SK-N-SH (cell line): ENCODE measurements at regions not wholly inside any gene's neighbourhood (a gene's known extent, or its start where the extent isn't known, plus 50 kb on each side); places are given as distances from the start of the nearest gene placed in this dataset.

ENCODE experiments used
- CTCF ChIA-PET: fragments of 300-600, 350-600 bp; formaldehyde crosslinking; extraction: SDS; loops from one replicate; lab custom pipeline; 2021; lab: Yijun Ruan, JAX
- POLR2A ChIA-PET: fragments of 350-600 bp; sonication (Branson Sonifier 250); formaldehyde crosslinking; extraction: SDS; loops from one replicate; lab custom pipeline; 2020; ENCODE audit warnings: antibody characterized with exemption, inconsistent platforms; lab: Yijun Ruan, JAX
- DNase-seq: peaks from one replicate; pipeline ENCODE4 v3.0.0; 2012
- H2AFZ ChIP-seq: fragments of 200-600 bp; sonication (generic); 2 replicates; pipeline ENCODE4 v1.8.1; 2016; ENCODE audit warnings: antibody characterized with exemption, mild to moderate bottlenecking, low read depth
- H3F3A ChIP-seq: fragments of 200-600 bp; sonication (generic); replicated peaks from 2 replicates; pipeline ENCODE3; 2016; ENCODE audit warnings: antibody characterized with exemption, mild to moderate bottlenecking; ENCODE audit not compliant: insufficient read depth
- H3K27ac ChIP-seq, 2 experiments: fragments of 200-500 bp in 1 of 2; fragments of 200-600 bp in 1 of 2; sonication (Bioruptor generic) in 1 of 2; sonication (generic), shearing (Covaris generic) in 1 of 2; 2 replicates each; pipeline versions ENCODE4 v1.5.1 to v1.6.1; 2014 to 2016; ENCODE audit warnings: low read depth in 2 of 2, inconsistent platforms in 1 of 2, low read length in 1 of 2, mild to moderate bottlenecking in 1 of 2, mixed read lengths in 1 of 2
- H3K27me3 ChIP-seq: fragments of 200-600 bp; sonication (generic), shearing (Covaris generic); 2 replicates; pipeline ENCODE4 v1.6.1; 2016; ENCODE audit warnings: mixed run types; ENCODE audit not compliant: insufficient read depth
- H3K36me3 ChIP-seq, 2 experiments: fragments of 200-500 bp in 1 of 2; fragments of 200-600 bp in 1 of 2; sonication (Bioruptor generic) in 1 of 2; sonication (generic) in 1 of 2; replicated peaks in 1 of 2; 2 replicates each; pipeline versions ENCODE3 to v1.5.1; 2014 to 2016; ENCODE audit warnings: low read length in 1 of 2, mild to moderate bottlenecking in 1 of 2; ENCODE audit not compliant: insufficient read depth in 2 of 2, control insufficient read depth in 1 of 2
- H3K4me1 ChIP-seq, 2 experiments: fragments of 200-500 bp in 1 of 2; fragments of 200-600 bp in 1 of 2; sonication (Bioruptor generic) in 1 of 2; sonication (generic), shearing (Covaris generic) in 1 of 2; 2 replicates each; pipeline versions ENCODE4 v1.5.1 to v1.6.1; 2014 to 2016; ENCODE audit warnings: low read depth in 1 of 2, low read length in 1 of 2, mixed run types in 1 of 2; ENCODE audit not compliant: insufficient read depth in 2 of 2, control insufficient read depth in 1 of 2
- H3K4me2 ChIP-seq: fragments of 200-600 bp; sonication (generic), shearing (Covaris generic); 2 replicates; pipeline ENCODE4 v1.6.1; 2017; ENCODE audit warnings: mixed run types
- H3K4me3 ChIP-seq, 2 experiments: fragments of 200-500 bp in 1 of 2; fragments of 200-600 bp in 1 of 2; sonication (Bioruptor generic) in 1 of 2; sonication (generic), shearing (Covaris generic) in 1 of 2; 2 replicates each; pipeline versions ENCODE4 v1.5.1 to v1.8.1; 2014 to 2016; ENCODE audit warnings: low read depth in 2 of 2, inconsistent platforms in 1 of 2, low read length in 1 of 2, mild to moderate bottlenecking in 1 of 2, mixed read lengths in 1 of 2, moderate library complexity in 1 of 2
- H3K79me2 ChIP-seq: fragments of 200-600 bp; sonication (generic); 2 replicates; pipeline ENCODE4 v1.8.1; 2017; ENCODE audit warnings: mild to moderate bottlenecking; ENCODE audit not compliant: insufficient read depth
- H3K9ac ChIP-seq: fragments of 200-600 bp; sonication (generic); 2 replicates; pipeline ENCODE4 v1.6.1; 2017; ENCODE audit warnings: mixed run types
- H3K9me2 ChIP-seq: fragments of 200-600 bp; sonication (generic); 2 replicates; pipeline ENCODE4 v1.6.1; 2017; ENCODE audit warnings: mixed run types
- H3K9me3 ChIP-seq: fragments of 200-600 bp; sonication (generic); 2 replicates; pipeline ENCODE4 v1.6.1; 2017; ENCODE audit warnings: mixed run types, mild to moderate bottlenecking, moderate library complexity
- H4K20me1 ChIP-seq: fragments of 200-600 bp; sonication (generic); 2 replicates; pipeline ENCODE4 v1.6.1; 2017; ENCODE audit warnings: mild to moderate bottlenecking, mixed run types; ENCODE audit not compliant: insufficient read depth
- FOSL2 ChIP-seq: IDR thresholded peaks from 2 replicates; pipeline ENCODE4 v1.4.0; 2012; ENCODE audit warnings: low read depth, mild to moderate bottlenecking, moderate library complexity, borderline replicate concordance
- GABPA ChIP-seq: IDR thresholded peaks from 2 replicates; pipeline ENCODE4 v1.4.0; 2012; ENCODE audit warnings: low read depth, mild to moderate bottlenecking
- POLR2AphosphoS5 ChIP-seq: IDR thresholded peaks from 2 replicates; pipeline ENCODE4 v1.6.1; 2012; ENCODE audit warnings: low read depth, low read length
- RFX5 ChIP-seq: IDR thresholded peaks from 2 replicates; pipeline ENCODE4 v1.6.1; 2012; ENCODE audit warnings: mild to moderate bottlenecking, improper control_type of control experiment, low read length
- SIN3A ChIP-seq: IDR thresholded peaks from 2 replicates; pipeline ENCODE4 v1.6.1; 2012; ENCODE audit warnings: low read depth, mild to moderate bottlenecking, low read length, moderate library complexity, borderline replicate concordance
- SMC3 ChIP-seq: IDR thresholded peaks from 2 replicates; pipeline ENCODE4 v1.6.1; 2012; ENCODE audit warnings: low read depth, low read length, improper control_type of control experiment
- TCF12 ChIP-seq: IDR thresholded peaks from 2 replicates; pipeline ENCODE4 v1.4.0; 2012
- TEAD4 ChIP-seq: IDR thresholded peaks from 2 replicates; pipeline ENCODE4 v1.4.0; 2012; ENCODE audit warnings: mild to moderate bottlenecking, borderline replicate concordance; ENCODE audit not compliant: insufficient read depth
- WGBS: methylation state at CpG from one replicate; pipeline ENCODE4 v1.1.6; 2017; ENCODE audit warnings: low lambda C conversion rate; 5-methylcytosine and 5-hydroxymethylcytosine counted together
- TF ChIP-seq, protein P1 (sequence below): IDR thresholded peaks from 2 replicates; pipeline ENCODE4; 2012
- TF ChIP-seq, protein P2 (sequence below): IDR thresholded peaks from 2 replicates; pipeline ENCODE4 v1.6.1; 2012; ENCODE audit warnings: mild to moderate bottlenecking, low read depth, low read length, moderate library complexity

DNA sequence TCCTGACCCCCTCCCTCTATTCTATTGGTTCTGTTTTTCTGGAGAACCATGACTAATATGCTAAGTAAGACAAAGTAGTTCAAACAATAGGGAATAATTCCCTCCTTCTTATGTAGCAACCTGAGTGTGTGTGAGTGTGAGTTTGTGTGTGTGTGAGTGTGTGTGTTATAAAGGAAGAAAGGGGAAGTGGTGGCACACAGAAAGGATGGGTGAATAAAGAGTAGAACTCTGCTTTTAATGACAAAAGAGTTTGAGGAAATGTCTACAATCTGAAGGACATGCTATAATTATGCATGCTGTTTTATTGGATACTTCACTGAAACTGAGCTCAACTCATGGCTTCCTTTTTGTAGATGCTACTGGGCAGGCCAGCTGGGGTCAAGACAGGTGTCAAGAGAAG, 489.5 kb downstream of the REEP3 start:
- Histone ChIP-seq H2AFZ (no peak overlapping the region), H3F3A (no peaks in the 10 kb centered on the region), H4K20me1 (no peaks in the 10 kb centered on the region), H3K79me2 (no peaks in the 10 kb centered on the region), H3K36me3 (no peaks in the 10 kb centered on the region), H3K9me2 (no peaks in the 10 kb centered on the region), H3K9me3 (no peaks in the 10 kb centered on the region), H3K4me2 (no peak overlapping the region), H3K9ac (no peak overlapping the region), H3K4me3 (no peak overlapping the region), H3K27me3 (no peaks in the 10 kb centered on the region), H3K27ac (no peak overlapping the region), H3K4me1 (no peaks in the 10 kb centered on the region)
- ChIA-PET POLR2A (no interaction called here), CTCF (no interaction called here)
- TF ChIP-seq, protein P1, sequence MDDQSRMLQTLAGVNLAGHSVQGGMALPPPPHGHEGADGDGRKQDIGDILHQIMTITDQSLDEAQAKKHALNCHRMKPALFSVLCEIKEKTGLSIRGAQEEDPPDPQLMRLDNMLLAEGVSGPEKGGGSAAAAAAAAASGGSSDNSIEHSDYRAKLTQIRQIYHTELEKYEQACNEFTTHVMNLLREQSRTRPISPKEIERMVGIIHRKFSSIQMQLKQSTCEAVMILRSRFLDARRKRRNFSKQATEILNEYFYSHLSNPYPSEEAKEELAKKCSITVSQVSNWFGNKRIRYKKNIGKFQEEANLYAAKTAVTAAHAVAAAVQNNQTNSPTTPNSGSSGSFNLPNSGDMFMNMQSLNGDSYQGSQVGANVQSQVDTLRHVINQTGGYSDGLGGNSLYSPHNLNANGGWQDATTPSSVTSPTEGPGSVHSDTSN = no peak
- TF ChIP-seq FOSL2 (no peak), POLR2AphosphoS5 (no peak), TCF12 (no peak), SMC3 (no peak)
- no peak for DNase-seq

DNA sequence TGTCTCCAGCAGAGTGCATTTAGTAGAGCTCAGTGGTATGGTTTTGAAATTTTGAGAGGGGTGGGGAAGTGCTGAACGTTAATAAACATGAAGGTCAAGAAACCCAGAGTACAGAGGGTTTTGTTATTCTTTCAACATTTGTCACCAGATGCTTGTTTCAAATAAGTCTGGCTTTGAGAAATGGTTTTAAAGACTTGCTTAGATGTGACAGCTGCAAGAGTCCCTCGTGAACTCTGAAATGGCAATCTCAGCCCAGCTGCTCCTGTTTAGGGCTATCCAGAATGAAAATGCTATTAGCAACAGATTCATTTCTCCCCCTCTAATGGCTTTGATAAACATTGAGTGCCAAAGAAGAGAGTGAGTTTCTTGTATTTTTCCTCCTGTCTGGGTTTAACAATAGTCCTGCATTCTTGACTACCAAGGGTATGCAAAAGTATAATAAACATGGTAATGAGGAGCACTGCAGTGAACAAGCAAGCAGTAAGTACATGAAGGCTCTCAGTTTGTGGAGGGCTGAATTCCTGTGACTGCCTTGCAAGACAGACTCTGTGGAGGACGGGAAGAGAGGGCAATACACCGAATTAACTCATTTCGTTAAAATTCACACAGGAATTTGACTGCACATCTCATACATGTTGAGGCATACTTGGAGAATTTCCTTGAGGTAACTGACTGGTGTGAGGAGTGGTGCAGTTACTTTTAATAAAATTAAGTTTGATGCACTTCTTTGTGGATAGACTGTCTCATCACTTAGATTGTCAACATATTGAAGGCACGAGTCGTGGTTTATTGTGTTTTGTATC, 490.9 kb downstream of the REEP3 start:
- ChIA-PET POLR2A (no interaction called here), CTCF (no interaction called here)
- no peak overlapping the region for H3K9ac ChIP-seq
- DNase-seq = no peak
- H3K4me1 ChIP-seq = no peaks in the 10 kb centered on the region
- no peak overlapping the region for H2AFZ ChIP-seq
- no peaks in the 10 kb centered on the region for H3K9me2 ChIP-seq
- no peaks in the 10 kb centered on the region for H3K27me3 ChIP-seq
- 19% methylated on average over 7 of the region's 7 CpGs for WGBS
- no peaks in the 10 kb centered on the region for H3K79me2 ChIP-seq
- no peaks in the 10 kb centered on the region for H4K20me1 ChIP-seq
- H3K36me3 ChIP-seq = no peaks in the 10 kb centered on the region
- no peak overlapping the region for H3K4me2 ChIP-seq
- no peak overlapping the region for H3K27ac ChIP-seq
- no peaks in the 10 kb centered on the region for H3K9me3 ChIP-seq
- TF ChIP-seq GABPA = no peak
- TF ChIP-seq TEAD4 = no peak
- H3F3A ChIP-seq = no peaks in the 10 kb centered on the region
- no peak overlapping the region for H3K4me3 ChIP-seq

DNA sequence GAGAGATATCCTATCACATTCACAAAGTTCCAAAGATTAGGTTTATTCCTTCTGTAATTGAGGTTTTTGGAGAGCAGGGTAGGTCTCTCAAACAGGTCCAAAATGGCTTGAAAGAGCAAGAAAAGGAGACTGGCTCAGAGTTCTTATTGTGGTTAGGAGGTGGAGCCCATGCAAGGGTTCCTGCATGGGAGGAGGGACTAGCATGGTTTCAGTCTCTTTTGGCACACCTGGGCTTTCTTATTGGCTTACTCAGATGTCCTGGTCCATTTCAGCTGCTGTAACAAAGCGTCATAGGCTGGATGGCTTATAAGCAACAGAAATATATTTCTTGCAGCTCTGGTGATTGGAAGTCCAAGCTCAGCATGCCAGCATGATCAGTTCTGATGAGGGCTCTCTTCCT, 493.1 kb downstream of the REEP3 start:
- no peak overlapping the region for H3K27ac ChIP-seq
- no peaks in the 10 kb centered on the region for H3K79me2 ChIP-seq
- H4K20me1 ChIP-seq = no peaks in the 10 kb centered on the region
- 33% methylated on average over 1 of the region's 1 CpG for WGBS
- DNase-seq = no peak
- no peaks in the 10 kb centered on the region for H3K9me3 ChIP-seq
- TF ChIP-seq, protein P2, sequence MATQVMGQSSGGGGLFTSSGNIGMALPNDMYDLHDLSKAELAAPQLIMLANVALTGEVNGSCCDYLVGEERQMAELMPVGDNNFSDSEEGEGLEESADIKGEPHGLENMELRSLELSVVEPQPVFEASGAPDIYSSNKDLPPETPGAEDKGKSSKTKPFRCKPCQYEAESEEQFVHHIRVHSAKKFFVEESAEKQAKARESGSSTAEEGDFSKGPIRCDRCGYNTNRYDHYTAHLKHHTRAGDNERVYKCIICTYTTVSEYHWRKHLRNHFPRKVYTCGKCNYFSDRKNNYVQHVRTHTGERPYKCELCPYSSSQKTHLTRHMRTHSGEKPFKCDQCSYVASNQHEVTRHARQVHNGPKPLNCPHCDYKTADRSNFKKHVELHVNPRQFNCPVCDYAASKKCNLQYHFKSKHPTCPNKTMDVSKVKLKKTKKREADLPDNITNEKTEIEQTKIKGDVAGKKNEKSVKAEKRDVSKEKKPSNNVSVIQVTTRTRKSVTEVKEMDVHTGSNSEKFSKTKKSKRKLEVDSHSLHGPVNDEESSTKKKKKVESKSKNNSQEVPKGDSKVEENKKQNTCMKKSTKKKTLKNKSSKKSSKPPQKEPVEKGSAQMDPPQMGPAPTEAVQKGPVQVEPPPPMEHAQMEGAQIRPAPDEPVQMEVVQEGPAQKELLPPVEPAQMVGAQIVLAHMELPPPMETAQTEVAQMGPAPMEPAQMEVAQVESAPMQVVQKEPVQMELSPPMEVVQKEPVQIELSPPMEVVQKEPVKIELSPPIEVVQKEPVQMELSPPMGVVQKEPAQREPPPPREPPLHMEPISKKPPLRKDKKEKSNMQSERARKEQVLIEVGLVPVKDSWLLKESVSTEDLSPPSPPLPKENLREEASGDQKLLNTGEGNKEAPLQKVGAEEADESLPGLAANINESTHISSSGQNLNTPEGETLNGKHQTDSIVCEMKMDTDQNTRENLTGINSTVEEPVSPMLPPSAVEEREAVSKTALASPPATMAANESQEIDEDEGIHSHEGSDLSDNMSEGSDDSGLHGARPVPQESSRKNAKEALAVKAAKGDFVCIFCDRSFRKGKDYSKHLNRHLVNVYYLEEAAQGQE = no peak
- TF ChIP-seq POLR2AphosphoS5 = no peak
- no peak for TF ChIP-seq RFX5
- TF ChIP-seq SIN3A = no peak
- ChIA-PET CTCF (interaction anchor here (0.9 kb wide), 1 partner anchor 147 kb away, joined by 4 read pairs; no protein-coding TSS in a partner anchor), POLR2A (no interaction called here)
- H3K4me2 ChIP-seq = no peak overlapping the region
- H3K4me1 ChIP-seq = no peaks in the 10 kb centered on the region
- no peak overlapping the region for H3K9ac ChIP-seq
- no peak overlapping the region for H3K4me3 ChIP-seq
- no peaks in the 10 kb centered on the region for H3K36me3 ChIP-seq
- no peak overlapping the region for H2AFZ ChIP-seq
- H3K9me2 ChIP-seq = no peaks in the 10 kb centered on the region
- H3F3A ChIP-seq = no peaks in the 10 kb centered on the region
- no peaks in the 10 kb centered on the region for H3K27me3 ChIP-seq
